NCI-H1694 treated with DMSO at 0.1 percent for 48 hours (cell line): ENCODE measurements at regions not wholly inside any gene's neighbourhood (a gene's known extent, or its start where the extent isn't known, plus 50 kb on each side); places are given as distances from the start of the nearest gene placed in this dataset.

Experiments
- DNase-seq: peaks from one replicate; lab custom pipeline; 2025; lab: John Stamatoyannopoulos, UW

DNA sequence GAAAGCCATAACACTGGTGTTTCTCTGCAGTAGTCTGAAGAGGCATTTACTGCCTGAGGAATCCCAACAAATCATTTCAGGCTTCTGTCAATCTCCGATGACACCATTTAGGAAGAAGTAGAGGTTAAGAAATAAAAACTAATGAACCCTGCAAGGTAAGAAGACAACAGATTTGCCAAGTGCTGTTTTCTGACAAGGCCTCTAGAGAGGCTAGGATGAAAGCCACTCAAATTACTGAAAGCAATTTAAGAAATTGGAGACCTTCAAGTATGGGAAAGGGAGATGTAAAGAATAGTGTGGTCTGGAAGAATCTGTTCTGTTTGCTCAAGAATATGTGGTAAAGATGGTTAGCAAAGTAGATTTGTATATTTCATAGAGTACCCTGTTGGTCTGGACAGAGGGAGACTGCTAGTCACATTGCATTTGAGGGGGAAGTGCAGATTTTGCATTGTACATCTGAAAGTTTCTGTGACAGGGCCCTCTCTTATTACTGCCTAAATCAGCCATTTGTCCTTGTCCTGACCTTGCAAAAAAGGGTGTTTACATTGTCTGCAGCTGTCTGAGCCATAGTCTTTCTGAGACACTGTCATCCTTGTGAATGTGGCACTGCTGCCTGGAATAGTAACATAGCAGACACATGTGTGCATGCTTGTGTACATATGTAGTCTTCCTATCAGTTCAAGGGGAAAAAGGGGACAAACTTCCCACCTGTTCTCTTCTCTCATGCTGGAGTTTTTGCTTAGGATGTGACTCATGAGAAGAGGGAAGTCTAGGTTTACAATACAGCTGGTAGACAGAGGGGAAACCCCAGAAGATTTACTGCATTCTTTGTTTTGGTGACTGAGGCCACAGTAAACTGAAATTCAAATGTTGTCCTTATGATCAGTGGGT is 640.2 kb upstream of the KIRREL3 start:
- DNase-seq: no peak

DNA sequence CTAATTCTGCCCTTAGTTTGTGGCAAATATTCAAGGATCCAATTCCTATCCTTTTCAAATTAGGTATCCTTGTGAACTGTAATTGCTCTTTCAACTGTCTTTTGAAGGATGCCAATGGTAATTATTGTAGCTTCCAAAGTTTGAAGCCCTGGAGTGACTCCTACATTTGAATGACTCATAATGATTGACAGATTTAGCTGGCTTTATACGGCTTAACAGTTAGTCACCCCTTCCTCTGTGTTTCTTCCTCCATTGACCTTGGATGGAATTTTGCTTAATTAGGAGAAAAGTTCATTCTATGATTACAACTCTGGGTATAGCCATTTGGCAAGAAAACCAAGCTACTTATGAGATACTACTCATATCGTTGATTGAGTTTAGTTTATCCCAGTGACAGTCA is 639.3 kb upstream of the KIRREL3 start:
- DNase-seq: no peak

DNA sequence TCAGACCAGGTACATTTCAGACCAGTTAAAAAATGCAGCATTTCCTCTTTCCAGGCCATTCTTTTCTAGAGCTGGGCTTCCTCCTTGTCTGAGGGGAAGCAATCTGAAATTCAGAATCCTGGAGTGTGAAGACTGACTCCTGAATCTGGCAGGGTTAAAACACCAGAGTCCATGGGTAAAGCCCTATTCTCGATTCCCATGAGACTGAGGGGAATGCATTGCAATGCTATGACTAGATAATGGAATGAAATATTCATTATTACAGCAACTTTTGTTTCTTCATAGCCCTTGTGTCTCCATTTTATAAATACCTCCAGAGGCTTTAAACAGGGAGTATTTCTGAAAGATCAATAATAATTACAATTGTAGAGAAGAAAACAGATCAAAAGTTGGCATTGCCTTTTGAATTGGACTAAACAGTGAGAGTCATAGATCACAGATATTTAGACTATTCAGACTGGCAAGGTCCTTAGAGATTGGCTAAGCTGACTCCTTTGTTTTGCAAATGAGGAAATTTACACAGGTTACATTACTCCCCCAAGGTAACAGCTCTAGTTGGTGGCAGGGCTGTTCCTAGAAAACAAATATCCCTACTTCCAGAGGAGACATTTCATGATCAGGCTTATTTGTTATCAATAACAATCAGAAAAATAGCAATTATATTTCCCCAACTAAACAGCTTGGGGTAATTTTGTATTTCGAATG is 632.6 kb upstream of the KIRREL3 start:
- no peak for DNase-seq

DNA sequence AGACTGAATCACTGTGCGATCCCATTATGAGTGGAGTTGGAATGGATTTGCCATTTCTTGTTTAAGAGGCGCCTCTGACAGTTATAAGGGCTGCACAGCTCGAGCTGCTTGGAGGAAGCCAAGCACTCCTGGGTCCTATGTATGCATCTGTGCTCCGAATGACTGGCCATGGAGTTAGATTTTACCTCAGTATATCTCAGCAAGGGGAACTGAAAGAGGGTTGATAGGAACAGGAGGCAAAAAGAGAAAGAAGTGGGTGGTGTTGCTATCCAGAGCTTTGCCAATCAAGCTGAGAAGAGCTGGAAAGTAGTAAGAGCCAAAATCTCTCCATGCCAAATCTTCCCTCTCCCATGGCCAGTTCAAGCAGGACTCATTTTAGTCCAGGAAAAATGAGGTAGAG is 632.0 kb upstream of the KIRREL3 start:
- no peak for DNase-seq

DNA sequence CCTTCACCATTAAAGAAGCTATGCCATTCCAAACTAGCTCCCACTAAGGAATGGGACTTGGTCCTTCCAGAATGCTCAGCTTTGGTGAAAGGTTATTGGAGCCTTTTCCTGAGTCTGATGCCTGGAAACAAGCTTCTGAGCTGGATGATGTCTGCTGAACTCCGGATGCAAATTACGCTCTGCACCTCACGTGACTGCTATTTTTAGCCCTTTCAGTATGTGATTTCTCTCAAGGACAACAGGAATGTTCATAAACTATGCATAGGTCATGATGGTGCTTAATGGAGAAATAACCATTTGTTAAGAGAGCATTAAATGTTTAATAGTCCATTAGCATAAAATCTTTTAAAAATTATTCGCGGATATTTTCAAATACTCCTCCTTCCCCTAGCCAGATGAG is 631.4 kb upstream of the KIRREL3 start:
- DNase-seq: no peak

DNA sequence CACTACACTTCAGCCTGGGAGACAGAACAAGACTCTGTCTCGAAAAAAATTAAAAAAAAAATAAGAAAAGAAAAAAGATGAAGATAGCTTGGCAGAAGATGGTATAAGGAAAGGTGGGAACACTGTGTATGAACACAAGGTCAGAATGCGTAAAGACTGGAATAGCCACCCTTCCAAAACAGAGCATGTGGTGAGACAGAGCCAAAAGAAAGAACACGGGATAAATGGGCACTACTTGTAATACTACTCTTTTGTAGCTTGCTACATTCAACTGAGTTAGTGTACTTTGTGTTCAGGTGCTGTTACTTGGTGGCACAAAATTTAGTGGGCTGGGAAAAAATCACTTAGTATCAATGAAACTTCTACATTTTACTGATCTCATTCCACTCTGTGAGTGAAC is 628.6 kb upstream of the KIRREL3 start:
- DNase-seq: no peak

DNA sequence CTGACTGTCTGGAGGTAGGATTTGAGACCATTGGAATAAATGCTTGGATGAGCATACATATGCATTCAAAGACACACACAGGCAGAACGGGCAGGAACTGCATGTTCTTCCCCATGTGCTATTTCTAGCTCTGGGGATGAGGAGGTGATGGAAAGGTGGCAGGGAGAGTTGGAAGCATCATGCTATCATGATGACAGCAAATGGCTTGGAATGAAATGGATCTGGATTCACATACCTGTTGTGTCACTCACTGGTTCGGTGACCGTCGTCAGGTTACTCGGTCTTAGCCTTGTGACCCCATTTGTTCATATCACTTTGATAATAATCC is 627.9 kb upstream of the KIRREL3 start:
- no peak for DNase-seq

DNA sequence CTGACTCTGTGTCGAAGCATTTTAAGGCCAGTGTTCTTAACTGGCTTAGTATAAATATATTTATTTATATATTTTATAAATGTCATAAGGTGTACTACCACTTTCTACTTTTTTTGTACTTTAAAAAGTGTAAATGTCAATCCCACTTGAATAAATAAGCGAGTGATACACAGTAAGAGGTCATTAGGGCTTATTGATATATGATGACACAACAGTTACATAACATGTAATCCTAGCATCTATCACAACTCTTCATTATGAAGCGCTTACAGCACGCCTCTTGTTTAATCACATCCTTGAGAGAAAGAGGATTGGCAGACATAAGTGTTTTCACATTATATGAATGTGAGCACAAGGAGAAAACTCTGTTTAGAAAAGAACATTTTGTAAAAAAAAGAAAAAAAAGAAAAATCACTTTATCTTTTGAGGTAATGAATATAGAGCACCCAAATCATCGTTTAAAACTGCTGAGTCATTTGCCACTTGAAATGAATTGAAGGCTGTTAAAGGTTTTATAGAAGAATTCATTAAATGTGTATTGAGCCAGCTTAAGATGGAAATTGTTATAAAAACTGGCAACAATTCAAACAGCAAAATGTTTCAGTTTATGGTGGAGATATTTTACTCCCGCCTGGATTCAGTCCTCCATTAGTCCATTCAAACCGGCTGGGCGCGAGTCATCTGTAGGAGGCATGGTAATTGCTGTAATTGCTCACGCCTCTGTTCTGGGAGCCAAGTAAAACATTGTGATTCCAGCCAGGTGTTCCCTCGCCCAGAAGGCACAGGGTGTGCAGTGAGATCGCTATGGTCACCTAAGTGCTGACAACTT is 627.3 kb upstream of the KIRREL3 start:
- no peak for DNase-seq

DNA sequence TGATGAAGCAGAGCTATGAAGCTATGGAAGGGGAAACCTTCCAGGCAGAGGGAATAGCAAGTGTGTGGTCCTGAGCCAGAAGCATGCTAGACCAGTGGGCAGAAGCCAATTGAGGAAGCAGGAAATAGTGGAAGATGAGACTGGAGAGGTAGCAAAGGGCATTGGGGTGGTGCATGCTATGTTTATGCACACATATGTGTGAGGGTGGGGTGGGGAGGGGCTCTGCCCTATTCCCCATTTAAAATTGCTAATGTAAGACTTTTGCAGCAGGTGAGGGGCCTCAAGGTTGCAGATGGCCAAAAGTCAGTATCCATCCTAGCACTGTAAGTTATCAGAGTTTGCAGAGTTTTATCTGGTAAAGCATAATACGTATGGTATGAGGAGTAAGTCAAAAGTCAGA is 626.6 kb upstream of the KIRREL3 start:
- no peak for DNase-seq

DNA sequence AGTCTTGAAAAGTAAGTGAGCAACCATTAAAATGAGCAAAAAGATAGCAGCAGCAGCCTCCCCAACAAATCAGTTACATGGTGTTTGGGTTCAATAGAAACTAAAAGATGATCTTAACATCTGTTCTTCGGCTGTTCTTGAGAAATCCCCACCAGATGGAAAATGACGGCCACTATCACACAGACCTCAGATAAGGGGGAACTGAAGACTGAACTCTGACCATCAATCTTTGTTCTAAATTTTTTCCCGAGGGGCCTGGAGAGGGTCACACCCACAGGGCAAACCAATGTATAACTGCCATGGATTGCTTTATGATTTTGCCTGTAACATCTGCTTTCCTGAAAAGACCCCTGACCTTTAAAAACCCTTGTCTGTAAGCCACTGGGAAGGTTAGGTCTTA is 624.8 kb upstream of the KIRREL3 start:
- DNase-seq: no peak

DNA sequence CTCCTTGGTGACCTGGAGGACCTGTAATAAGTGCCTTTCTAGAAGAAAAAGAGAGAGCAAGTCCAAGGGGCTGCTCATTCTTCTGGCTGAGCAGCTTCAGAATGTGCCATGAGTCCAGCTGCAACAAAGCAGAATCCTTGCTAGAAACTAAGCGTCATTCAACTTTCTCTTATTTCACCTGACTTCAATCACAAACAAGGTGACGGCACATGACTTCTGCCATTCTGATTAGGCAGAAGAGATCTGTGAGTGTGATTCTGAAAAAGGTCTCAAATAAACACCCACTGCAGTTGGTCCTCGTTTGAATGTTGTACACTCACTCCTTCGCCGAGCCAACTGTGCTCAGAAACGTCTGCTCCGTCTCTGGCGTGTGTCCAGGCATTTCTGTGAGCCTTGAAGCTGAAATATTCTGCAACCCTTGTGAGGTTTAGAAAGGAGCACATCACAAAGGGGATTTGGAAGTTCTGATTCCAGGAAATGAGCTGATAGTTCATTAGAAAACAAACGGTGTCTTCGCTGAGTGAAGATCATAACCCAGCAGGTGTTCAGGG is 623.8 kb upstream of the KIRREL3 start:
- peak; percentile 4 for DNase-seq

DNA sequence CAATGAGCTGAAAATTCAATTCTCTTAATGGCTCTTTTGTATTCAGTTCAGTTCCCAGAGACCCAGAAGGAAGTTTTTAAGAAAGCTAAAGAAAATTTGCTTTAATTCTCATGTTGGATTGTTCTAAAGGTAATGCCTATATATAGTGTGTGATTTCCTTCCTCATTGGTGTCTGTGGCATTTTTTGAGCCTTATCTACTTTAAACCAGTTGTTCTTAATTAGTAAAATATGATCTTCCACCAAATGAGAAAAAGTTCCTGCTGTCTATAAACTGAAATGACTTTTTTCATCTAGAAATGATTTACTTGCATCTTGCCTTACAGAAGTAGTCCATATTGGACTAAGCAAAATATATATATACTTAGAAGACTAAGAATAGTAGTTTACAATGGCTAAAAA is 622.1 kb upstream of the KIRREL3 start:
- no peak for DNase-seq

DNA sequence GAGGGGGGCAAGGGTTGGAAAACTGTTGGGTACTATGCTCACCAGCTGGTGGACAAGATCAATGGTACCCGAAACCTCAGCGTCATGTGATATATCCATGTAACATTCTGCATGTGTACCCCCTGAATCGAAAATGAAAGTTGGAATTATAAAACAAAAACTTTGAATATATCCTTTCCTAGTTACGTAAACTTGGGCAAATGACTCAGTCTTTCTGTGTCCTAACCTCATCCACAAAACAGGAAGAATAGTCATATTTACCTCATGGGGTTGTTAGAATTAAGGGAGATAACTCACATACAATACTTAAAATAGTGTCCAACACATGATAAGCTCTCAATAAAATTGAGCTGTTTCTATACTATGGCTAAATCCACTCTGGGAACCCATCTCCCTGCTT is 620.1 kb upstream of the KIRREL3 start:
- DNase-seq: no peak

DNA sequence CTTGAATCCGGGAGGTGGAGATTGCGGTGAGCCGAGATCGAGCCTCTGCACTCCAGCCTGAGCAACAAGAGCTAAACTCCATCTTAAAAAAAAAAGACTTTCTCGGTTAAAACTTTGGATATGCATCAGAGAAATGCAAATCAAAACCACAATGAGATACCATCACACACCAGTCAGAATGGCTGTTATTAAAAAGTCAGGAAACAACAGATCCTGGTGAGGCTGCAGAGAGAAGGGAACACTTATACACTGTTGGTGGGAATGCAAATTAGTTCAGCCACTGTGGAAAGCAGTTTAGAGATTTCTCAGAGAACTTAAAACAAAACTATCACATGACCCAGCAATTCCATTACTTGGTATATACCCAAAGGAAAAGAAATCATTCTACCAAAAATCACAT is 619.4 kb upstream of the KIRREL3 start:
- no peak for DNase-seq

DNA sequence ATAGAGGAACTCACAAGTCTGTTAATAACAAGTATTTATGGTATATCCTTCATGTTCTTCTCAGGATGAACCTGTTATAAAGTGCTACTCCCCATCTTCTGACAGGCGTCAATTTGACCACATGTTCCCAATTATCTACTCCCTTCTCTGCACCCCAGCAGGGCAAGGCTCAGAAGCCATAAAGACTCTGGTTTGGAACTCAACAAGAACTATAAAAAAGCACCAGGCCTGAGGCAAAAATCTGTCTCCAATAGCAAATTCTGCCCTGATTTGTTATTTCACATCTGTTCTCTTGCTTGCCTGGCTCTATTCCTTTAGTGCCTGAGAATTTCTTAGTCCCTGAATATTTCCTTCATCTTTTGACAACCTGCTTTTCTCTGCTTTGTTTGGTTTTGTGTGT is 618.2 kb upstream of the KIRREL3 start:
- DNase-seq: no peak

DNA sequence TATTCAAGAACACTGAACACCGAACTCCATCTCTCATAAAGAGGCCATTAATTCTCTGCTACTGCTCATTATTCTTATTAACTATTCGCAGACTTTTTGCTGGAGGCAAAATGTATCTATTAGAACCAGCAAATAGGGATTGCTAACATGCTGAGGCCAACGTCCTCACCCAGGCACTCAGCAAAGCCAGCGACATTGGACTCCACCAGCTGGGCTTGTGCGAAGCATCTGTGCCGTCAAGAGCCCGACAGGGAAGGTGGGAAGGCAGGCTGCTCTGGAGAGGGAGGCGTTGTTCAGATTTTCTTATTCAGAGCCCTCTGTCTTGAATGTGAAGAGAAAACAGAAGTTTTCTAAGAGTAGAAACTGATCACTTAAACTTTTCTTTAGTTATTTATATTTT is 615.6 kb upstream of the KIRREL3 start:
- no peak for DNase-seq

DNA sequence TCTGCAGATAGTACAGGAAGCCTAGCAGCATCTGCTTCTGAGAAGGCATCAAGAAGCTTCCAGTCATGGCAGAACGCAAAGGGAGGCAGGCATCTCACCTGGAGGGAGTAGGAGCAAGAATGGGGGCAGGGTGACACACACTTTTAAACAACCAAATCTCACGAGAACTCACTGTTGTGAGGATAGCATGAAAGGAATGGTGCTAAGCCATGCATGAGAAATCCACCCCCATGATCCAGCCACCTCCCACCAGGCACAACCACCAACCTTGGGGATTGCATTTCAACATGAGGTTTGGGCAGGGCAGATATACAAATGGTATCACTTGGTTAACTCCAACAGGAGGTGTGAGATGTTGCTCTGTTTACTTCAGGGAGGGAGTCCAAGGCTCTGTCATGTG is 612.0 kb upstream of the KIRREL3 start:
- DNase-seq: no peak

DNA sequence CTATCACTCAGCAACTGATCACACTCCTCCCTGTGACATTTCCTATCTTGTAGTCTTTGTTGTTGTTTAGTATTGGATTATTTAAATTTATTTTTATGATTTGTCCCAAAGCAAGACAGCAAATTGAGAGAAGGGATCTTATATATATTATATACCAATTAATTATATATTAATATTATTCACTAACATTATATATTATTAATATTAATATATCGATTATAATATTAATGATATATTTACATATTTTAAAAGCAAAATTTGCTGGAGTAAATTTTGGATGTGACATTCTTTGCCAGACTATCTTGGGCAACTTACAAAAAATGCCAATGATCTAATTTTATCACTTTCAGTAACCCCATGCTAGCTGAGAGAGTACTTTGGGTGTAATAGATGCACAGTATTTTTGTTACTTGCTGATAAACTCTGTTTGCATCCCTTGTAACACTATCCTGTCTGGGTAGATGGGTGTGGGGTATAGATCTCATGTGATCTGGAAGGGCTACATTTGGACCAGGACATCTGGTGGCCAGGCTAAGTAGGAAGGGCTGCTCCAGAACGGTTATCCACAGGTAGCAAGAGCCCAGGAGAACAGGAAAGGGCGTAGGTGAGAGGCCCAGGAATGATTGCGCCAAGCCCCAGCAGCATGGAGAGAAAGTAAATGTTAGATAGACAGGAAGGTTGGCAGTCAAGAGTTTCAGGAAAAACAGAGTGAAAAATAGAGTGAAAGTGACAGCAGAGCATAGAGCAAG is 608.6 kb upstream of the KIRREL3 start:
- DNase-seq: no peak

DNA sequence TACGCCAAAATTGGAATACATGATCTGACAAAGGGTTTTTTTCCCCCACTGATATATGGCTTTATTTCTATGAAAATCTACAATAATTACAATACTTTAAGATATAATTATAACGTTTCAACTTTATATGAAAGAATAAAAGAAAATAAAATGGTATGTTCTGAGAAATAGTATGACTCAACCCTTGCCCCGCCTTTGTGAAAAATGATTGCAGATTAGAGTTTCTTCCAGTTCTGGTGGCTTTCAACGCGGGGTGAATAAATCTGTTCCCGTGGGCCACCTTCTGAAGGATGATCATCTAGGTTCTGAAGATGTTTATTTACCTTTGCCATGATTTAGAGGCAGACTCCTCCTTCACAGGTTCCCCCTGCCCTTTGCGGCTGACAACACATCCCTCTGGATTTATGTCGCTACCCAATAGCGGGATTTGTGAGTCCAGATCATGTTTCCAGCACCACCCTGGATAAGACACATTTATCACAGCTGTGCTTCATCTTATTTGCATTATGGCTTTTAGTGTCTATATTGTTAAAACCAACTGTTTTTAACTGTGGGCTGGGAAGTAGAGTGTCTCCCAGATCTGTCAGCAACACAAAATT is 607.0 kb upstream of the KIRREL3 start:
- no peak for DNase-seq

DNA sequence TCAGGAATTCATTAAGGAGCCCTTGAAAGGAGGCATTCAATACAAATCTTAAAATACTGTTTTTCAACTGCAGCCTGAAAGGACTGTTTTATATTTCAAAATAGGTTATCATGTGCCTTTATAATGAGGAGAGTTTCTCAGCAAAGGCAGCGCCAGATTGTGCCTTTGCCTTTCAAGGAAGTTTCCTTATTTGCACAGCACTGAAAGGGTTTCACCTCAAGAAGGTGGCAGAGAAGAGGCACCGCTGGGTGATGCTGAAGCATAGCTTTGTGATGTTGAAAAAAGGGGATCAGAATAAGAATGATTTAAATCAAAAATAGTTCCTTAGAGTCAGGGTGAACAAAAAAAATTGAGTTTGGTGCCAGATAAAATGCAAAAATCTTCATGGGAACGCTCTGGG is 601.0 kb upstream of the KIRREL3 start:
- DNase-seq: no peak

DNA sequence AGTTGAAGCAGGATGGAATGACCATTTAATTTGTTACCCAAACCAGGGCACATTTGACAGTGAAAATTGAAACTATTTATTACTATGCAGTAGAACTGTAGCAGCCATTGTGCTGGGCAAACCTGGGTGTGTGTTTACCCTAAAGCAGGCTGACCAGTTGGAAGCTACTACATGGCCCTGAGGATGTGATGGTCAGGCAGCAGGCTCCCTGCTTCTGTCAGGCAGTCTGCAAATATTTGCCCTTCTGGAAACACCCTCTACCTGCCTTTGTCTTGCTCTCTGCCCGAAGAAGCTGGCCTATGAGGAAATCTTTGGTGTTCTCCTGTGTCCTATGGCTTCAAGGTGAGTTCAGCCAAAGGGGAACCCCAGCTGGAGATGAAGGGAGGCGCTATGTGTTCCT is 600.1 kb upstream of the KIRREL3 start:
- DNase-seq: no peak
